ENCODE measurements at regions not wholly inside any gene's neighbourhood (a gene's known extent, or its start where the extent isn't known, plus 50 kb on each side); places are given as distances from the start of the nearest gene placed in this dataset.

- H3K36me3 Mint-ChIP-seq (ENCODE audit: low read depth) = no peaks in the 10 kb centered on the region
- no peak for DNase-seq
- no peaks in the 10 kb centered on the region for H3K4me1 Mint-ChIP-seq (ENCODE audit: low read depth)
- TF ChIP-seq, protein P1, sequence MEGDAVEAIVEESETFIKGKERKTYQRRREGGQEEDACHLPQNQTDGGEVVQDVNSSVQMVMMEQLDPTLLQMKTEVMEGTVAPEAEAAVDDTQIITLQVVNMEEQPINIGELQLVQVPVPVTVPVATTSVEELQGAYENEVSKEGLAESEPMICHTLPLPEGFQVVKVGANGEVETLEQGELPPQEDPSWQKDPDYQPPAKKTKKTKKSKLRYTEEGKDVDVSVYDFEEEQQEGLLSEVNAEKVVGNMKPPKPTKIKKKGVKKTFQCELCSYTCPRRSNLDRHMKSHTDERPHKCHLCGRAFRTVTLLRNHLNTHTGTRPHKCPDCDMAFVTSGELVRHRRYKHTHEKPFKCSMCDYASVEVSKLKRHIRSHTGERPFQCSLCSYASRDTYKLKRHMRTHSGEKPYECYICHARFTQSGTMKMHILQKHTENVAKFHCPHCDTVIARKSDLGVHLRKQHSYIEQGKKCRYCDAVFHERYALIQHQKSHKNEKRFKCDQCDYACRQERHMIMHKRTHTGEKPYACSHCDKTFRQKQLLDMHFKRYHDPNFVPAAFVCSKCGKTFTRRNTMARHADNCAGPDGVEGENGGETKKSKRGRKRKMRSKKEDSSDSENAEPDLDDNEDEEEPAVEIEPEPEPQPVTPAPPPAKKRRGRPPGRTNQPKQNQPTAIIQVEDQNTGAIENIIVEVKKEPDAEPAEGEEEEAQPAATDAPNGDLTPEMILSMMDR (IDR thresholded peaks at IDR 0.05) = peak; percentile 71
- H3K4me3 Mint-ChIP-seq = no peak overlapping the region
- peaks cover 4% of the 10 kb centered on the region; the same call in 1 of the 2 replicates for H3K27me3 Mint-ChIP-seq (ENCODE audit: insufficient read depth)
- no peaks in the 10 kb centered on the region for H3K9me3 Mint-ChIP-seq
- no peak overlapping the region for H3K27ac Mint-ChIP-seq
Measured at GRCh38 chr3:171514466-171514865, 54.3 kb upstream of the TNIK start.

GRCh38 chr3:171511450-171511849 is 51.2 kb upstream of the TNIK start:
- no peaks in the 10 kb centered on the region for H3K36me3 Mint-ChIP-seq (ENCODE audit: low read depth)
- TF ChIP-seq, protein P1 (IDR thresholded peaks at IDR 0.05) = no peak
- 0 out of 2 replicates have a peak, but pooled peaks cover 4% of the 10 kb centered on the region for H3K27me3 Mint-ChIP-seq (ENCODE audit: insufficient read depth)
- no peak overlapping the region for H3K27ac Mint-ChIP-seq
- H3K9me3 Mint-ChIP-seq = no peaks in the 10 kb centered on the region
- peaks cover 9% of the 10 kb centered on the region for H3K4me1 Mint-ChIP-seq (ENCODE audit: low read depth)
- H3K4me3 Mint-ChIP-seq = no peak overlapping the region
- DNase-seq = no peak
